ENCODE measurements at regions not wholly inside any gene's neighbourhood (a gene's known extent, or its start where the extent isn't known, plus 50 kb on each side); places are given as distances from the start of the nearest gene placed in this dataset.

- TF ChIP-seq CREB5 (CRISPR knock-in tag; IDR thresholded peaks at IDR 0.05; ENCODE audit: low read depth) = no peak
- no peak for TF ChIP-seq ZNF70 (CRISPR knock-in tag; IDR thresholded peaks at IDR 0.05)
- no peak for TF ChIP-seq RARB (CRISPR knock-in tag; IDR thresholded peaks at IDR 0.05)
Measured at GRCh38 chr10:8614054-8614565, 559.6 kb downstream of the GATA3 start.
